ENCODE measurements at regions not wholly inside any gene's neighbourhood (a gene's known extent, or its start where the extent isn't known, plus 50 kb on each side); places are given as distances from the start of the nearest gene placed in this dataset.

DNA sequence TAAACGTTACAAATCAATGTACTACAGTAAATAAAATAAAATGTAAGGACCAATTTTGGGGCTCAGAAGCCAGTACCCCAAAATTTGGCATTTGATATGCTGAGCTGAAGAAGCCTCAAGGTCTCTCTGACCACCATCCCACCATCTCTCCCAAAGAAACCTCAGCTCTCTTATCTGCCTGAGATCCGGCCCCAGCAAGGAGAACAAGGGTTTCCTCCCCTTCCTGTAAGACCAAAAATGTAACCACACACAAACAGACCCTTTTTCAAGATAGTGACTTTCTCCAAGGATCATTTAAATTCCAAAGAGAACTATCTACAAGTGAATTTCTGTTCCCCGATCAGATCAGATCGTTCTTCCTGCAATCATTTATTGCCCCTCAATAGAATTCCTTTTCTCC, 68.1 kb upstream of the SLC45A1 start:
- TF ChIP-seq, protein P1, sequence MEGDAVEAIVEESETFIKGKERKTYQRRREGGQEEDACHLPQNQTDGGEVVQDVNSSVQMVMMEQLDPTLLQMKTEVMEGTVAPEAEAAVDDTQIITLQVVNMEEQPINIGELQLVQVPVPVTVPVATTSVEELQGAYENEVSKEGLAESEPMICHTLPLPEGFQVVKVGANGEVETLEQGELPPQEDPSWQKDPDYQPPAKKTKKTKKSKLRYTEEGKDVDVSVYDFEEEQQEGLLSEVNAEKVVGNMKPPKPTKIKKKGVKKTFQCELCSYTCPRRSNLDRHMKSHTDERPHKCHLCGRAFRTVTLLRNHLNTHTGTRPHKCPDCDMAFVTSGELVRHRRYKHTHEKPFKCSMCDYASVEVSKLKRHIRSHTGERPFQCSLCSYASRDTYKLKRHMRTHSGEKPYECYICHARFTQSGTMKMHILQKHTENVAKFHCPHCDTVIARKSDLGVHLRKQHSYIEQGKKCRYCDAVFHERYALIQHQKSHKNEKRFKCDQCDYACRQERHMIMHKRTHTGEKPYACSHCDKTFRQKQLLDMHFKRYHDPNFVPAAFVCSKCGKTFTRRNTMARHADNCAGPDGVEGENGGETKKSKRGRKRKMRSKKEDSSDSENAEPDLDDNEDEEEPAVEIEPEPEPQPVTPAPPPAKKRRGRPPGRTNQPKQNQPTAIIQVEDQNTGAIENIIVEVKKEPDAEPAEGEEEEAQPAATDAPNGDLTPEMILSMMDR (IDR thresholded peaks at IDR 0.05; ENCODE audit: low read length): no peak
- no peak for TF ChIP-seq EZH2 (IDR thresholded peaks at IDR 0.05; ENCODE audit: borderline replicate concordance, low read length)
